SU-DHL-6 (cell line): ENCODE measurements at regions not wholly inside any gene's neighbourhood (a gene's known extent, or its start where the extent isn't known, plus 50 kb on each side); places are given as distances from the start of the nearest gene placed in this dataset.

Source experiments
- EZH2phosphoT487 ChIP-seq: fragments of 200-600 bp; sonication (generic), shearing (Covaris generic); conservative IDR thresholded peaks from 2 replicates; pipeline ENCODE4 v1.6.1; 2018; ENCODE audit warnings: mild to moderate bottlenecking, antibody characterized with exemption, low read length, moderate library complexity, mixed read lengths
- TF ChIP-seq, protein P1 (sequence below): fragments of 200-600 bp; sonication (generic); IDR thresholded peaks from one replicate; pipeline ENCODE4 v1.5.1; 2017; ENCODE audit warnings: antibody characterized with exemption, mild to moderate bottlenecking, low read length, moderate library complexity; ENCODE audit not compliant: insufficient read depth, poor library complexity, severe bottlenecking

DNA sequence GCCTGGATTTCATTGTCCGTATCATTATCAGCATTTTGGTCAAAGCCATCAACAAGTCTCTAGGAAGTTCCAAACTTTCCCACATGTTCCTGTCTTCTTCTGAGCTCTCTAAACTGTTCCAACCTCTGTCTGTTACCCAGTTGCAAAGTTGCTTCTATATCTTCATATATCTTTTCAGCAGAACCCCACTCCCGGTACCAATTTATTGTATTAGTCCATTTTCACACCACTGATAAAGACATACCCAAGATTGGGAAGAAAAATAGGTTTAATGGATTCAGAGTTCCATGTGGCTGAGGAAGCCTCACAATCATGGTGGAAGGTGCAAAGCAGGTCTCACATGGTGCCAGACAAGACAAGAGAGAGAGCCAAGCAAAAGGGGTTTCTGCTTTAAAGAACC lies 293.2 kb downstream of the EPM2A start:
- TF ChIP-seq, protein P1, sequence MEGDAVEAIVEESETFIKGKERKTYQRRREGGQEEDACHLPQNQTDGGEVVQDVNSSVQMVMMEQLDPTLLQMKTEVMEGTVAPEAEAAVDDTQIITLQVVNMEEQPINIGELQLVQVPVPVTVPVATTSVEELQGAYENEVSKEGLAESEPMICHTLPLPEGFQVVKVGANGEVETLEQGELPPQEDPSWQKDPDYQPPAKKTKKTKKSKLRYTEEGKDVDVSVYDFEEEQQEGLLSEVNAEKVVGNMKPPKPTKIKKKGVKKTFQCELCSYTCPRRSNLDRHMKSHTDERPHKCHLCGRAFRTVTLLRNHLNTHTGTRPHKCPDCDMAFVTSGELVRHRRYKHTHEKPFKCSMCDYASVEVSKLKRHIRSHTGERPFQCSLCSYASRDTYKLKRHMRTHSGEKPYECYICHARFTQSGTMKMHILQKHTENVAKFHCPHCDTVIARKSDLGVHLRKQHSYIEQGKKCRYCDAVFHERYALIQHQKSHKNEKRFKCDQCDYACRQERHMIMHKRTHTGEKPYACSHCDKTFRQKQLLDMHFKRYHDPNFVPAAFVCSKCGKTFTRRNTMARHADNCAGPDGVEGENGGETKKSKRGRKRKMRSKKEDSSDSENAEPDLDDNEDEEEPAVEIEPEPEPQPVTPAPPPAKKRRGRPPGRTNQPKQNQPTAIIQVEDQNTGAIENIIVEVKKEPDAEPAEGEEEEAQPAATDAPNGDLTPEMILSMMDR: no peak
- TF ChIP-seq EZH2phosphoT487: no peak
